ENCODE measurements at regions not wholly inside any gene's neighbourhood (a gene's known extent, or its start where the extent isn't known, plus 50 kb on each side); places are given as distances from the start of the nearest gene placed in this dataset.

DNA sequence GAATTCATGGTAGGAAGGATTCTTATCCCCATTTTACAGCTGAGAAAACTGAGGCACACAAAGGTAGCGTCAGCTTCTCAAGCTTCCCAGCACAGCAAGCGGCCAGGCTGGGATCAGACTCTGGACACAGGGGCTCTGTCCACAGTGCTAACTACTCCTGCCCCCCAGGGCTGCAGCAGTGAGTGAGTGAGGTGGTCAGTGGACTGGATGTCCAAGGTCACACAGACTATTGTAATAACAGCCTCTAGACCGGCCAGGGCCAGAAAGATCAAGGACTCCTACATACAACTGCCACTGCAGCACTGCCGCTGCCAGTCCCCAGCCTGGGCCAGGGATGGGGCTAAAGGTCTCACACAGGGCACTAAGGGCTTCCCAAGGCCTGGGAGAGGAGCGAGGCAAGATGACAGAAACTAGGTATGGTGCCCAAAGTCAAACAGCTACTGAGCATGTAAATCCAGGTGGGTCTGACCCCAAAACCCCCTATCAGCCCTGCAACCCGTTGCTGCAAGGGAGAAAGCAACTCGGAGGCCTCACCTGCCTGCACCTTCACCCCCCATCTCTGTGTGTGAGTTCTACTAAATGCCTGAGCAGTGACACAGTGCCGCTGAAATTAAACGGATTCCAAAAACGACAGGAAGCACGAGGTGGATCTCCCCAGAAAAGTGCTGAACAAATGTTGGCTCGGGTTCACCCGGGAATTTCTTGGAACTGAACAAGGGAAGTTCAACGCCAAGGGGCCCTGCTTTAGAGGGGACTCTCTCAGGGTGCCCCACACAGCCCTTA is 161.8 kb upstream of the GRK3 start (continued):
- TF ChIP-seq, protein P1, sequence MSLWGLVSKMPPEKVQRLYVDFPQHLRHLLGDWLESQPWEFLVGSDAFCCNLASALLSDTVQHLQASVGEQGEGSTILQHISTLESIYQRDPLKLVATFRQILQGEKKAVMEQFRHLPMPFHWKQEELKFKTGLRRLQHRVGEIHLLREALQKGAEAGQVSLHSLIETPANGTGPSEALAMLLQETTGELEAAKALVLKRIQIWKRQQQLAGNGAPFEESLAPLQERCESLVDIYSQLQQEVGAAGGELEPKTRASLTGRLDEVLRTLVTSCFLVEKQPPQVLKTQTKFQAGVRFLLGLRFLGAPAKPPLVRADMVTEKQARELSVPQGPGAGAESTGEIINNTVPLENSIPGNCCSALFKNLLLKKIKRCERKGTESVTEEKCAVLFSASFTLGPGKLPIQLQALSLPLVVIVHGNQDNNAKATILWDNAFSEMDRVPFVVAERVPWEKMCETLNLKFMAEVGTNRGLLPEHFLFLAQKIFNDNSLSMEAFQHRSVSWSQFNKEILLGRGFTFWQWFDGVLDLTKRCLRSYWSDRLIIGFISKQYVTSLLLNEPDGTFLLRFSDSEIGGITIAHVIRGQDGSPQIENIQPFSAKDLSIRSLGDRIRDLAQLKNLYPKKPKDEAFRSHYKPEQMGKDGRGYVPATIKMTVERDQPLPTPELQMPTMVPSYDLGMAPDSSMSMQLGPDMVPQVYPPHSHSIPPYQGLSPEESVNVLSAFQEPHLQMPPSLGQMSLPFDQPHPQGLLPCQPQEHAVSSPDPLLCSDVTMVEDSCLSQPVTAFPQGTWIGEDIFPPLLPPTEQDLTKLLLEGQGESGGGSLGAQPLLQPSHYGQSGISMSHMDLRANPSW (CRISPR knock-in tag; IDR thresholded peaks at IDR 0.05; ENCODE audit: borderline replicate concordance) = 0 out of 2 replicates have a peak, but pooled peaks have one; percentile 49
- TF ChIP-seq GATAD2A (CRISPR knock-in tag; IDR thresholded peaks at IDR 0.05) (peak; percentile 96), ZC3H13 (CRISPR knock-in tag; IDR thresholded peaks at IDR 0.05) (no peak), HNRNPH1 (optimal IDR thresholded peaks at IDR 0.05; ENCODE audit: low read depth, low read length) (no peak), CEBPG (CRISPR knock-in tag; IDR thresholded peaks at IDR 0.05) (peak; percentile 37; the same call in 1 of the 2 replicates), NR2F6 (IDR thresholded peaks at IDR 0.05) (peak; percentile 89), NR2F6 (CRISPR knock-in tag; IDR thresholded peaks at IDR 0.05) (peak; percentile 93), RBM22 (optimal IDR thresholded peaks at IDR 0.05; ENCODE audit: low read length) (peak; percentile 96), ZNF224 (CRISPR knock-in tag; IDR thresholded peaks at IDR 0.05) (no peak), ZNF383 (CRISPR knock-in tag; IDR thresholded peaks at IDR 0.05; ENCODE audit: borderline replicate concordance) (peak; percentile 54; the same call in 1 of the 2 replicates), ZBTB10 (CRISPR knock-in tag; IDR thresholded peaks at IDR 0.05; ENCODE audit: borderline replicate concordance) (no peak; the same call in 1 of the 2 replicates), ZNF121 (CRISPR knock-in tag; IDR thresholded peaks at IDR 0.05) (peak; percentile 77; the same call in 1 of the 2 replicates), KLF6 (CRISPR knock-in tag; IDR thresholded peaks at IDR 0.05) (no peak; the same call in 1 of the 2 replicates), ZNF30 (CRISPR knock-in tag; IDR thresholded peaks at IDR 0.05) (no peak), ZNF101 (CRISPR knock-in tag; IDR thresholded peaks at IDR 0.05; ENCODE audit: borderline replicate concordance, low read depth) (no peak)
- TF ChIP-seq, protein P2, sequence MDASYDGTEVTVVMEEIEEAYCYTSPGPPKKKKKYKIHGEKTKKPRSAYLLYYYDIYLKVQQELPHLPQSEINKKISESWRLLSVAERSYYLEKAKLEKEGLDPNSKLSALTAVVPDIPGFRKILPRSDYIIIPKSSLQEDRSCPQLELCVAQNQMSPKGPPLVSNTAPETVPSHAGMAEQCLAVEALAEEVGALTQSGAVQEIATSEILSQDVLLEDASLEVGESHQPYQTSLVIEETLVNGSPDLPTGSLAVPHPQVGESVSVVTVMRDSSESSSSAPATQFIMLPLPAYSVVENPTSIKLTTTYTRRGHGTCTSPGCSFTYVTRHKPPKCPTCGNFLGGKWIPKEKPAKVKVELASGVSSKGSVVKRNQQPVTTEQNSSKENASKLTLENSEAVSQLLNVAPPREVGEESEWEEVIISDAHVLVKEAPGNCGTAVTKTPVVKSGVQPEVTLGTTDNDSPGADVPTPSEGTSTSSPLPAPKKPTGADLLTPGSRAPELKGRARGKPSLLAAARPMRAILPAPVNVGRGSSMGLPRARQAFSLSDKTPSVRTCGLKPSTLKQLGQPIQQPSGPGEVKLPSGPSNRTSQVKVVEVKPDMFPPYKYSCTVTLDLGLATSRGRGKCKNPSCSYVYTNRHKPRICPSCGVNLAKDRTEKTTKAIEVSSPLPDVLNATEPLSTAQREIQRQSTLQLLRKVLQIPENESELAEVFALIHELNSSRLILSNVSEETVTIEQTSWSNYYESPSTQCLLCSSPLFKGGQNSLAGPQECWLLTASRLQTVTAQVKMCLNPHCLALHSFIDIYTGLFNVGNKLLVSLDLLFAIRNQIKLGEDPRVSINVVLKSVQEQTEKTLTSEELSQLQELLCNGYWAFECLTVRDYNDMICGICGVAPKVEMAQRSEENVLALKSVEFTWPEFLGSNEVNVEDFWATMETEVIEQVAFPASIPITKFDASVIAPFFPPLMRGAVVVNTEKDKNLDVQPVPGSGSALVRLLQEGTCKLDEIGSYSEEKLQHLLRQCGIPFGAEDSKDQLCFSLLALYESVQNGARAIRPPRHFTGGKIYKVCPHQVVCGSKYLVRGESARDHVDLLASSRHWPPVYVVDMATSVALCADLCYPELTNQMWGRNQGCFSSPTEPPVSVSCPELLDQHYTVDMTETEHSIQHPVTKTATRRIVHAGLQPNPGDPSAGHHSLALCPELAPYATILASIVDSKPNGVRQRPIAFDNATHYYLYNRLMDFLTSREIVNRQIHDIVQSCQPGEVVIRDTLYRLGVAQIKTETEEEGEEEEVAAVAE (CRISPR knock-in tag; IDR thresholded peaks at IDR 0.05; ENCODE audit: borderline replicate concordance) = peak; percentile 39; the same call in 1 of the 2 replicates

Data from HepG2 (cell line).